NCI-H2029 treated with DMSO at 0.1 percent for 48 hours (cell line): ENCODE measurements at regions not wholly inside any gene's neighbourhood (a gene's known extent, or its start where the extent isn't known, plus 50 kb on each side); places are given as distances from the start of the nearest gene placed in this dataset.
A peak's percentile ranks its signal among the peaks of the same experiment; 100 is the strongest.

Experiments used
- DNase-seq: peaks from one replicate; lab custom pipeline; 2025; lab: John Stamatoyannopoulos, UW

- no peak for DNase-seq
Observed at GRCh38 chr11:92870196-92870832, 99.1 kb upstream of the MTNR1B start.

GRCh38 chr11:92873551-92873950, 95.9 kb upstream of the MTNR1B start:
- no peak for DNase-seq

GRCh38 chr11:92875473-92875872, 94.0 kb upstream of the MTNR1B start:
- DNase-seq = no peak

DNA sequence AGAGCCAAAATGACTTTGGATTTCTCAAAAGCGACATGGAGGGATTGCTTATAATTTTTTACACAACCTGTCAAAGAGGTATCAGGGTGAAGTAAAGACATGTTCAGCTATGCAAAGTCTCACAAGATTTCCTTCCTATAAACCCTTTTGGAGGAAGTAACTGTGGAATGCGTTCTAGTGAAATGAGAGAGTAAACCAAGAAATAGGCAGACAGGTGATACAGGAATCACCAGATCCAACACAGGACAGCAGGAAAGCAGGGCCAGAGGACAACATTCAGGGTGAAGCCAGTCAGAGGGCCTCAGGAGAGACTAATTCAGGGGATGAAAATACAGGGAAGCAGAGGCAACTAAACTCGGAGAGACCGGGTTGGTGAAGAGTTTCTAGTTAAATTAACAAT, 90.4 kb upstream of the MTNR1B start:
- no peak for DNase-seq

GRCh38 chr11:92880381-92880780, 89.1 kb upstream of the MTNR1B start:
- DNase-seq = no peak

DNA sequence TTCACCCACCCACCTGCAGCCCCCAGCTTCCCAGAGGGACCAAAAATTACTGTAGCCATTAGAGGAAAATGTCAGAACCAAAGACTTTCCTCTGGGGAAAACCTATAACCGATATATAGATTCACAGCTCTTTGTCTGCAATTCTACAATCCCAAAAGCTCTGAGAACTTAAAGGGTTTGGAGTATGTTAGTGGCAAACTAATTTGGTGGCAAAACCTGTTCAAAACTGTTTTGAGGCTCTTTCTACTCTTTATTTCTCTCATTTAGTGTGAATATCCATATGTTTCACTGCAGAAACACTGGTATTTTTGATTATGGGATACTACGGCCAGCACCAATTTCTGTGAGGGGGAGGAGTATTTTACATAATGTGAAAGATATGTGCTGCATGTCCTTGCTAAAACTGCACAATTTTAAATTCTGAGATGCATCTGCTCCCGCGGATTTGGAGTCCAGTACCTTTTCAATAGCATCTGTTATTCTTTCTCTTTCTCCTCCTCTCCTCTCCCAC, 87.5 kb upstream of the MTNR1B start:
- no peak for DNase-seq

GRCh38 chr11:92882828-92883611, 86.4 kb upstream of the MTNR1B start:
- no peak for DNase-seq

- DNase-seq = no peak
Observed at GRCh38 chr11:92885600-92885999, 83.9 kb upstream of the MTNR1B start.

GRCh38 chr11:92886243-92886905, 83.1 kb upstream of the MTNR1B start:
- DNase-seq = peak; percentile 70

DNA sequence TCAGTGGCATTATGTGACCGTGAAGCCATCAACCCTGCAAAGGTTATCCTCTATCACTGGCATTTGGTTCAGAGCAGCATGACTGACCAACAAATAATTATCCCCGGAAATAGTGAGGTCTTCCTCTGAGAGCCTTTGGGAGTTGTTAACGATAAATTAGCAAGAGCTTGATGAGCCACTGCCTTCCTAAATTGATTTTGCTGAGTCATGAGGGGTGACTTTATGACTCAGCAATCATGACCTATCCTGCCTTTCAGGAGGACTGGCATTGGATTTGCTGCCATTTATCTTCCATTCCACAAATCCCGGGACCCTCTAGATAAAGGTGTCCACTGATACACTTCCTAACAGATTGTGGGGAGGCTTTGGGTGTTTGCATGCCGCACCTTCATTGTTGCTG, 80.8 kb upstream of the MTNR1B start:
- no peak for DNase-seq

- DNase-seq = no peak
Observed at GRCh38 chr11:92890846-92891245, 78.6 kb upstream of the MTNR1B start.

GRCh38 chr11:92892802-92893684, 76.4 kb upstream of the MTNR1B start:
- no peak for DNase-seq

GRCh38 chr11:92894197-92894596, 75.3 kb upstream of the MTNR1B start:
- DNase-seq = no peak

DNA sequence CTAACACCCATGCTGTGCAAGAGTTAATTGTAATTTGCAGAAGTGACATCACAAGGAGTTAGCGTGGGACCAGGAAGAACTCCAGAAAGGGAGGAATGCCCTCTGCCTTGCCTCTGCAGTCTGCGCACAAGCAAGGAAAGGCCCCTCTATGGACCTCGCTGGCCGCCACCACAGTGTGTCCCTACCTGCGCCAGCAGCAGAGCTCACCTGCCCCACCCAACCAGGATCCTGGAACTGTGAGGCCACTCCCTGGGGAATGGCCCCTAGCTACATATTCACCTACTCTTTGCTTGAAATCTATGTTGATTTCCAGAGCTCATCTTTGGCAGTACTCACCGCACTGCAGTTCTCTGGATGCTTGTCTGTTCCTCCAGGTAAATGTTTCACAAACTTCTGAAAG, 72.0 kb upstream of the MTNR1B start:
- no peak for DNase-seq

GRCh38 chr11:92902417-92902816, 67.0 kb upstream of the MTNR1B start:
- DNase-seq = no peak

DNA sequence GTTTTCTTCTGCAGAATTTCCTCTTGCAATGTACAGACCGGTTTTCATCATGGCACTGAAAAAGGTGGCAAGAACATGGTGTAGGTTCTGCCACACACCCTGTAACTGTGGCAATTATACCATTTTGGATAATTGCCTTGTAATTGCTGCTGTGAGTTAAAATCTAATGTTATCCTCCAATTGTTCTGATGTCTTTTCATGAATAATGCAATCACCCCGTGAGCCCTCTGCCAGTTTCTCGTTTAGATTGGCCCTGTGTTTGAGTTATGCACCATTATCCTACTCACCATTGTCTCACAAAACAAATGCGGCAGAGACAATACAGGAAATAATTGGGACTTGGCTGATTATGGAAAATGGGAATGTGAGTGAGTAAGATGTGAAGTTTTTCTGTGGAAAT, 61.8 kb upstream of the MTNR1B start:
- no peak for DNase-seq

DNA sequence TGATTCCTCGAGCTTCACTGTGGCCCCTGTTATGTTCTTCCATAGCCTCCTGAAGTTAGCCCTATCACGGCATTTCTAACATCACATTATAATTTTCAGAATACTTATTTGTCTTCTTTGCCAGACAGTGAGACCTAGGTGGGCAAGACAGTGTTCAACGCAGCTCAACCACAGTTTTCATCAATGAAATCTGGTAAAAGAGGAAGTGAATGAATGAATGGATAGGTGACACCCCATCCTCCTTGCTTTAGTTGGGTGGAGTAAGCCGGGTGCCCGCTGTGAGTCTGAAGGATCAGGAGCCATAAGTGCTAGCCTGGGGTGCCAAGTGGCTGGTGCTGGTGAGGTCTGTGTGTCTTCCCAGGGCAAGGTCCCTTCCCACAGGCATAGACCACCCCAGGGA, 60.2 kb upstream of the MTNR1B start:
- no peak for DNase-seq

DNA sequence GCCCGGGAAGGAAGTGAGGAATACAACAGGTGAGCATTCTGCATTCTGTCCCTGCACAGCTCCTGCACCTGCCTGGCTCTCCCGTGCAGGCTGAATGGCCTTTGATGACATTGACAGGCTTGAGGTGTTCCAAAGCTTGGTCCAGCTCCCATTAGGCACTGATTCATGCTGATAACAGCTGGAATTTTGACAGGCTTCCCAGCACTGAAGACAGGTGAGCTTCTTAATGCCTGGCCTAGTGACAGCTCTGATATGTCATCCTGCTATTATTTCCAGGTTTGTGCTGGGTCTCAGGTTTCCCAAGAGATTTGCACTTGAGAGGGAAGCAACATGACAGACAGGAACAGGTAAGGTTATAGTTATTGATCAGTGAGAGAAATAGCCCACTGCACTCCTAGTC, 58.0 kb upstream of the MTNR1B start:
- DNase-seq = peak; percentile 57

DNA sequence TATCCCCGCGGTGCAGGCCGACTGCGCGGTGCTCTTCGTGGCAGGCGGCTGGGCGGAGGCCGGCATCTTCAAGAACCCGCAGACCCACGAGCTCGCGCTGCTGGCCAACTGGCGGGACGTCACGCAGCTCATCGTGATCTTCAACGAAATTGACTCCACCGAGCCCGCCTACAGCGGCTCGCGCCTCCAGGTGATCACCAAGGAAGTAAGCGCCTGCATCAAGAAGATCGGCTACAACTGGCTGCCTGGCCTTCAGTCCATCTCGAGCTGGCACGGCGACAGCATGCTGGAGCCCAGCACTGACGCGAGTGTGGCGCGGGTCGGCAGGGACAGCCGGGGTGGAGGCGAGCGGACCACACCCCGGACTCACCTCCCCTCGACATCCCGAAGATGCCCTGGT, 53.9 kb upstream of the MTNR1B start:
- DNase-seq = no peak

DNA sequence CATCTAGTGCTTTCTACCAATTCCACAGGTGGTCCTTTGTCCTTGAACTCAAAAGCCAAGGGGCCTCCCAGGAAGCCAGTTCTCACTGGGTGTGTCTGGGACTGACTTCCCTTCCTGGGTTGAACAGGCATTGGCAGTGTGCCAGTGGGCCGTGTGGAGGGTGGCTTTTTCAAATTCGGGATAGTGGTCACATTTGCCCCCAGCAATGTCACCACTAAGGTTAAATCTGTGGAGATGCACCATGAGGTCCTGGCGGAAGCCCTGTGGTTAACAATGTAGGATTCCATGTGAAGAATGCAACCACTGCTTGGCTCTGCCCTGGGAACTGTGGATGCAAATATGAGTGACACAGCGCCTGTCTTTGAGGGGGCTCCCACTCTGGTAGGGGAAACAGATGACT, 53.2 kb upstream of the MTNR1B start:
- DNase-seq = no peak

DNA sequence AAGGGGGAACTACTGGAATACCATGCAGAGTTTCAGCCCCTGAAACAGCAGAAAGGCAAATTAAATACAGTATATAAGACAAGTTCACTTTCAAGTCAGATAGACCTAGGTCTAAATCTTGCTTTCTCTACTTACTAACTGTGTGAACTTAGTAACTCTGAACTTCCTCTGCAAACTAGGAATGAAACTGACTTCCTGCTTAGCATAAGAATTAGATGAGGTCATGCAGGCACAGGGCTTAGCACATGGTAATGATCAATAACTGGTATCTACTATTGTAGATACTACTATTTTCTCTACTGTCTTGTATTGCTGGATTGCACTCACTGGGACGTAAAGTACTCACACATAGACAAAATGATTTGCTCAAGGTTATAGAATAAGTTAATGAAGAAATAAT, 51.5 kb upstream of the MTNR1B start:
- DNase-seq = no peak

GRCh38 chr11:92919048-92919447, 50.4 kb upstream of the MTNR1B start:
- DNase-seq = no peak
